ENCODE measurements at regions not wholly inside any gene's neighbourhood (a gene's known extent, or its start where the extent isn't known, plus 50 kb on each side); places are given as distances from the start of the nearest gene placed in this dataset.

- H3K36me3 ChIP-seq: no peaks in the 10 kb centered on the region
- intact Hi-C loops (cut with DNase I): no loop called here
Measured at GRCh38 chr16:64880006-64880405, 241.9 kb downstream of the CDH11 start.

DNA sequence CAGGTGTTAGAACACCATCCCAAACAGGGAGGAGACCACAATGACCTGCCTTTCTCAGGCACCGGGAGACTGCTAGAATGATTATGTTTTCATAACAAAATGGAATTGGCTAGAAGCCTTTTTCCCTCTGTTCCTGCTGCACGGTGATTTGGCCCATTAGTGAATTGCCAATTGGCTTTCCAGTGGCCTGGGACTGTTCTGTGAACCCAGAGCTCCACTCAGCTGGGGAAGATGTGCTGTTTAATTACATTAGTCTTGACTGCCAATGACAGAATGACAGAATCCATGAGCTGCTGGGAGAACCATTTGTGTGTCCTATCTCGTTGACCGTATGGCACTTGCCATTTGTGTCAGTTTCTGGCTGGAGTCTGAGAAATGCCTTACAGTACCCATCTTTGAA lies 242.9 kb downstream of the CDH11 start:
- no peak for TF ChIP-seq CTCF (IDR thresholded peaks at IDR 0.05)
- Histone ChIP-seq H3K36me3 (no peaks in the 10 kb centered on the region), H3K4me1 (no peaks in the 10 kb centered on the region), H3K4me3 (no peak overlapping the region), H3K9me3 (no peaks in the 10 kb centered on the region), H3K27ac (no peak overlapping the region), H3K27me3 (no peaks in the 10 kb centered on the region)
- intact Hi-C loops (cut with DNase I): no loop called here
- no peak for DNase-seq
- ATAC-seq: no peak

More at GRCh38 chr16:64880006-64880405, 241.9 kb downstream of the CDH11 start:
- DNase-seq (no peak), ATAC-seq (no peak)
- TF ChIP-seq CTCF (IDR thresholded peaks at IDR 0.05): no peak
- no peak overlapping the region for H3K4me3 ChIP-seq
- H3K27ac ChIP-seq: no peak overlapping the region
- no peaks in the 10 kb centered on the region for H3K9me3 ChIP-seq
- H3K27me3 ChIP-seq: no peaks in the 10 kb centered on the region
- no peaks in the 10 kb centered on the region for H3K4me1 ChIP-seq

DNA sequence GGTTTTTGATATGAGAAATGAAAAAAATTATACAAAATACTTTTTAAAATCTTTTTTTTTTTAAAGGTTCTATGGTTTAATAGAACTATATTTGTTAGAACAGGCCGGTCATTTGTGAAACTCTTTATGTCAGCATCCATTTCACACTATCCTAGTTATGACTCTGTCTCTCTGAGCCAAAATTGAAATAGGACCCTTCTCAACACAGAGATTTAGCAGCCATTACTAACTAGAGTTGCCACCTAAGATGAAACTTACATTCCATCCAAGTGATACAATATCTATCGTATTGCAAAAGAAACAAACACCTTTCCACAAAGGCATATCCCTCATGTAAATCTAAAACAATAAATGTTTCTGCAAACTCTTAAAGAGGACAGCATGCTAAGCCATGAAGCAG lies 249.8 kb downstream of the CDH11 start:
- Histone ChIP-seq H3K4me3 (no peak overlapping the region), H3K27me3 (no peaks in the 10 kb centered on the region), H3K36me3 (no peaks in the 10 kb centered on the region), H3K4me1 (no peaks in the 10 kb centered on the region), H3K27ac (no peak overlapping the region), H3K9me3 (no peaks in the 10 kb centered on the region)
- intact Hi-C loops (cut with DNase I): no loop called here
- DNase-seq (no peak), ATAC-seq (no peak)
- TF ChIP-seq CTCF (IDR thresholded peaks at IDR 0.05): no peak

GRCh38 chr16:64870859-64871258 lies 251.0 kb downstream of the CDH11 start:
- no peak for TF ChIP-seq CTCF (IDR thresholded peaks at IDR 0.05)
- no peaks in the 10 kb centered on the region for H3K4me1 ChIP-seq
- H3K27ac ChIP-seq: no peak overlapping the region
- no peaks in the 10 kb centered on the region for H3K36me3 ChIP-seq
- DNase-seq: no peak
- H3K9me3 ChIP-seq: no peaks in the 10 kb centered on the region
- no peak for ATAC-seq
- no peak overlapping the region for H3K4me3 ChIP-seq
- intact Hi-C loops (cut with DNase I): no loop called here
- H3K27me3 ChIP-seq: no peaks in the 10 kb centered on the region

GRCh38 chr16:64869781-64870180 lies 252.1 kb downstream of the CDH11 start:
- H3K4me3 ChIP-seq: no peak overlapping the region
- DNase-seq (no peak), ATAC-seq (no peak)
- H3K36me3 ChIP-seq: no peaks in the 10 kb centered on the region
- no peaks in the 10 kb centered on the region for H3K4me1 ChIP-seq
- no peak overlapping the region for H3K27ac ChIP-seq
- TF ChIP-seq CTCF (IDR thresholded peaks at IDR 0.05): no peak
- H3K9me3 ChIP-seq: no peaks in the 10 kb centered on the region
- no peaks in the 10 kb centered on the region for H3K27me3 ChIP-seq
- intact Hi-C loops (cut with DNase I): no loop called here

- Histone ChIP-seq H3K27ac (no peak overlapping the region), H3K4me3 (no peak overlapping the region), H3K9me3 (no peaks in the 10 kb centered on the region), H3K4me1 (no peaks in the 10 kb centered on the region), H3K27me3 (no peaks in the 10 kb centered on the region), H3K36me3 (no peaks in the 10 kb centered on the region)
- intact Hi-C loops (cut with DNase I): no loop called here
- ATAC-seq (no peak), DNase-seq (no peak)
- no peak for TF ChIP-seq CTCF (IDR thresholded peaks at IDR 0.05)
Measured at GRCh38 chr16:64866021-64866420, 255.8 kb downstream of the CDH11 start.

Measured in upper lobe of right lung (tissue), 1 donor.